Lung (tissue), 11 donors: ENCODE measurements at regions not wholly inside any gene's neighbourhood (a gene's known extent, or its start where the extent isn't known, plus 50 kb on each side); places are given as distances from the start of the nearest gene placed in this dataset.

Source experiments
- ATAC-seq: fragments of 200-7000 bp; cut with Tn5 transposase; one replicate; pipeline ENCODE4 v1.9.1; 2020; ENCODE audit warnings: moderate number of reproducible peaks; ENCODE audit not compliant: insufficient read depth, low FRiP score
- DNase-seq, 3 donors: peaks; one replicate each; pipeline ENCODE4 v3.0.0-alpha.2; 2013 to 2017
- H3K27ac ChIP-seq, 2 donors: one replicate each; pipeline ENCODE4 v1.5.1; 2013; ENCODE audit warnings: mild to moderate bottlenecking in 2 of 2, moderate library complexity in 2 of 2, control low read depth in 1 of 2, inconsistent platforms in 1 of 2, low read depth in 1 of 2, low read length in 1 of 2
- H3K27me3 ChIP-seq, 3 donors: one replicate each; pipeline ENCODE4 v1.5.1; 2013; ENCODE audit warnings: low read length in 2 of 3; ENCODE audit not compliant: control insufficient read depth in 3 of 3, insufficient read depth in 3 of 3
- H3K36me3 ChIP-seq, 4 donors: one replicate each; pipeline ENCODE4 v1.5.1; 2013; ENCODE audit warnings: low read length in 4 of 4, mild to moderate bottlenecking in 1 of 4, moderate library complexity in 1 of 4; ENCODE audit not compliant: control insufficient read depth in 4 of 4, insufficient read depth in 4 of 4
- H3K4me1 ChIP-seq, 5 donors: one replicate each; pipeline ENCODE4 v1.5.1; 2013; ENCODE audit warnings: low read length in 5 of 5, mild to moderate bottlenecking in 2 of 5, moderate library complexity in 1 of 5; ENCODE audit not compliant: control insufficient read depth in 5 of 5, insufficient read depth in 5 of 5
- H3K4me3 ChIP-seq: one replicate; pipeline ENCODE4 v1.5.1; 2013; ENCODE audit warnings: mild to moderate bottlenecking, control low read depth, moderate library complexity
- H3K9ac ChIP-seq, 2 donors: one replicate each; pipeline ENCODE4 v1.5.1; 2013; ENCODE audit warnings: low read length in 2 of 2, control low read depth in 1 of 2; ENCODE audit not compliant: insufficient read depth in 1 of 2
- H3K9me3 ChIP-seq, 4 donors: one replicate each; pipeline ENCODE4 v1.5.1; 2013; ENCODE audit warnings: low read length in 3 of 4, mild to moderate bottlenecking in 1 of 4, moderate library complexity in 1 of 4; ENCODE audit not compliant: control insufficient read depth in 4 of 4, insufficient read depth in 3 of 4
- WGBS, 2 donors: extraction: QIAGEN DNeasy Blood & Tissue Kit; methylation state at CpG; one replicate each; pipeline ENCODE4 v1.1.7; 2013; 5-methylcytosine and 5-hydroxymethylcytosine counted together
- TF ChIP-seq, protein P1 (sequence below): IDR thresholded peaks from 2 replicates; pipeline ENCODE4 v1.5.1; 2012; ENCODE audit warnings: mild to moderate bottlenecking; ENCODE audit errors: control extremely low read depth, extremely low read depth
- donor health status: control.
- donor health status: control.
- donor health status: Bipolar disorder and iron deficiency.
- donor health status: healthy.
- donor health status: DM: yes; HTN: yes; CAD: no.

DNA sequence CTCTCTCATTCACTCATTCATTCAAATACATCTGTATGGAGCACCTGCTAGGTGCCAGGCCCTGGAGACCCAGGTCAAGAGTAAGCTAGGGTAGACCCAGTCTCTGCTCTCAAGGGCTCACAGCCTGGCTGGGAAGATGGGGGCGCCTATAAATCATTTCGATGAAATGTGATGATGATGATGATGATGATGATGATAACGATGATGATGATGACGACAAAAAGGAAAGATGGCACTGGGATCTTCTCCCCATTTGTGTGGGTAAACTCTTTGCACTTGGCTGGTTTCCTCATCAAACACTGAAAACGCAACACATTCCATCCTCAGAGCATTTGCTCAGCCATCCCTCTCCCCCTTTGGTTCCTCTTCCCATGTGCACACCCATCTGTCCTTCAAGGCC lies 188.0 kb upstream of the CDYL start:
- no peak for ATAC-seq
- no peak for DNase-seq
- Histone ChIP-seq H3K9ac (no peak overlapping the region), H3K27ac (no peak overlapping the region), H3K4me3 (no peak overlapping the region), H3K4me1 (no peaks in the 10 kb centered on the region), H3K36me3 (no peaks in the 10 kb centered on the region), H3K9me3 (no peaks in the 10 kb centered on the region), H3K27me3 (no peaks in the 10 kb centered on the region)
- WGBS, 2 donors, result 93 to 95% methylated on average over 5 of the region's 5 CpGs
- TF ChIP-seq, protein P1, sequence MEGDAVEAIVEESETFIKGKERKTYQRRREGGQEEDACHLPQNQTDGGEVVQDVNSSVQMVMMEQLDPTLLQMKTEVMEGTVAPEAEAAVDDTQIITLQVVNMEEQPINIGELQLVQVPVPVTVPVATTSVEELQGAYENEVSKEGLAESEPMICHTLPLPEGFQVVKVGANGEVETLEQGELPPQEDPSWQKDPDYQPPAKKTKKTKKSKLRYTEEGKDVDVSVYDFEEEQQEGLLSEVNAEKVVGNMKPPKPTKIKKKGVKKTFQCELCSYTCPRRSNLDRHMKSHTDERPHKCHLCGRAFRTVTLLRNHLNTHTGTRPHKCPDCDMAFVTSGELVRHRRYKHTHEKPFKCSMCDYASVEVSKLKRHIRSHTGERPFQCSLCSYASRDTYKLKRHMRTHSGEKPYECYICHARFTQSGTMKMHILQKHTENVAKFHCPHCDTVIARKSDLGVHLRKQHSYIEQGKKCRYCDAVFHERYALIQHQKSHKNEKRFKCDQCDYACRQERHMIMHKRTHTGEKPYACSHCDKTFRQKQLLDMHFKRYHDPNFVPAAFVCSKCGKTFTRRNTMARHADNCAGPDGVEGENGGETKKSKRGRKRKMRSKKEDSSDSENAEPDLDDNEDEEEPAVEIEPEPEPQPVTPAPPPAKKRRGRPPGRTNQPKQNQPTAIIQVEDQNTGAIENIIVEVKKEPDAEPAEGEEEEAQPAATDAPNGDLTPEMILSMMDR, result no peak

DNA sequence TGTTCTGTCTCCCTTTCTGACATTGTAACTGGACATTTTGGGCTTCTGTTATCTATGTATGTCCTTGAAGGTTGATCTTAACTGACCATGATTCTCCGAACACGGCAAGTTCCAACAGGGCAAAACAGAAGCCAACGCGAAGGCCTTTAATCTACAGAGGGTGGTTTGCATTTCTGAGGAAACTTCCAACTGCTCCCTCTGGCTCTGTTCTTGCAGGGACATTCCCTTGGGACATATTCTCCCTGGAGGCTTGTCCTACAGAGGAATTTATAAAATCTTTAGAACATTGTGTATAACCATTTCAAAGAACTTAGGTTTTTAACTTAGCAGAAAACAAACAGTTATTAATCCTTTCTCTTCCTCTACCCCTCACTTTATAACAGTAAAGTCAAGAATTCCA lies 189.0 kb upstream of the CDYL start:
- Histone ChIP-seq H3K36me3 (no peaks in the 10 kb centered on the region), H3K4me1 (no peaks in the 10 kb centered on the region), H3K27me3 (no peaks in the 10 kb centered on the region), H3K9me3 (no peaks in the 10 kb centered on the region), H3K4me3 (no peak overlapping the region), H3K9ac (no peak overlapping the region), H3K27ac (no peak overlapping the region)
- WGBS, 2 donors, result 72 to 90% methylated on average over 4 of the region's 4 CpGs
- ATAC-seq (no peak), DNase-seq (no peak)
- TF ChIP-seq, protein P1, result no peak

DNA sequence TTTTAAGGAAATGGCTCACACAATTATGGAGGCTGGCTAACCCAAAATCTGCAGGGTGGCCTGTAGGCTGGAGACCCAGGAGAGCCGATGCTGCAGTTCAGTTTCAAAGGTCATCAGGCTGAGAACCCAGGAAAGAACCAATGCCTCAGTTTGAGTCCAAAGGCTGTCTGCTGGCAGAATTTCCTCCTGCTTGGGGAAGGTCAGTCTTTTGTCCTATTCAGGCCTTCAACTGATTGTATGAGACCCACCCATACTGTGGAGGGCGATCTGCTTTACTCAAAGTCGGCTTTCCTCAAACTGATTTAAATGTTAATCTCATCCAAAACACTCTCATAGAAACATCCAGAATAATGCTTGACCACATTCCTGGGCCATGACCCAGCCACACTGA lies 189.7 kb upstream of the CDYL start:
- Histone ChIP-seq H3K4me3 (no peak overlapping the region), H3K9ac (no peak overlapping the region), H3K27ac (no peak overlapping the region), H3K9me3 (peaks cover 0 to 2% (median 0%) of the 10 kb centered on the region in 4 donors), H3K4me1 (no peaks in the 10 kb centered on the region), H3K36me3 (no peaks in the 10 kb centered on the region), H3K27me3 (no peaks in the 10 kb centered on the region)
- TF ChIP-seq, protein P1, result no peak
- 91% methylated on average over 3 of the region's 3 CpGs for WGBS, 2 donors
- ATAC-seq (no peak), DNase-seq (no peak)
